WTC11 (cell line): ENCODE measurements at regions not wholly inside any gene's neighbourhood (a gene's known extent, or its start where the extent isn't known, plus 50 kb on each side); places are given as distances from the start of the nearest gene placed in this dataset.

Experiments used
- ATAC-seq: fragments of 200-7000 bp; cut with Tn5 transposase; 2 replicates; pipeline ENCODE4 v1.10.0; 2021; ENCODE audit warnings: mild to moderate bottlenecking, moderate library complexity
- CTCF ChIA-PET: fragments of 300-600 bp; sonication (Branson Sonifier 250); formaldehyde crosslinking; loops from one replicate; lab custom pipeline; 2021; ENCODE audit warnings: antibody characterized with exemption; lab: Charles Lee
- POLR2A ChIA-PET: fragments of 350-600 bp; sonication (Branson Sonifier 250); formaldehyde crosslinking; loops from one replicate; lab custom pipeline; 2021; ENCODE audit warnings: antibody characterized with exemption; lab: Charles Lee
- DNase-seq: peaks from one replicate; pipeline ENCODE4 v3.0.0; 2021; ENCODE audit warnings: low spot score
- H3K27ac Mint-ChIP-seq: 2 replicates; pipeline ENCODE4 v1.8.0; 2021; ENCODE audit warnings: mixed read lengths
- H3K27me3 Mint-ChIP-seq: 2 replicates; pipeline ENCODE4 v1.8.0; 2021; ENCODE audit warnings: low read depth, mild to moderate bottlenecking, moderate library complexity, mixed read lengths
- H3K36me3 Mint-ChIP-seq: 2 replicates; pipeline ENCODE4 v1.8.0; 2021; ENCODE audit warnings: mixed read lengths
- H3K4me1 Mint-ChIP-seq: 2 replicates; pipeline ENCODE4 v1.8.0; 2022; ENCODE audit warnings: mixed read lengths
- H3K4me3 Mint-ChIP-seq: 2 replicates; pipeline ENCODE4 v1.8.0; 2021; ENCODE audit warnings: mild to moderate bottlenecking, moderate library complexity, mixed read lengths
- H3K9me3 Mint-ChIP-seq: 2 replicates; pipeline ENCODE4 v1.8.0; 2021; ENCODE audit warnings: mixed read lengths
- CBFB ChIP-seq: sonication (generic); formaldehyde crosslinking; IDR thresholded peaks from 2 replicates; pipeline ENCODE4 v1.8.1; 2022; ENCODE audit warnings: mild to moderate bottlenecking, low read depth, missing genetic modification reagents
- ESRRA ChIP-seq: sonication (generic); formaldehyde crosslinking; IDR thresholded peaks from 2 replicates; pipeline ENCODE4 v1.8.1; 2022; ENCODE audit warnings: mild to moderate bottlenecking, missing genetic modification reagents, borderline replicate concordance
- GABPB1 ChIP-seq: sonication (generic); formaldehyde crosslinking; IDR thresholded peaks from 2 replicates; pipeline ENCODE4 v1.8.1; 2023; ENCODE audit warnings: mild to moderate bottlenecking, missing genetic modification reagents
- GTF2I ChIP-seq: fragments of 250-450 bp; sonication (Bioruptor Pico); conservative IDR thresholded peaks from 2 replicates; pipeline ENCODE4 v1.4.0; 2021; ENCODE audit warnings: mild to moderate bottlenecking
- IRF2 ChIP-seq: sonication (generic); formaldehyde crosslinking; IDR thresholded peaks from 2 replicates; pipeline ENCODE4 v1.8.0; 2022; ENCODE audit warnings: low read depth, missing genetic modification reagents, borderline replicate concordance
- RELA ChIP-seq: sonication (generic); formaldehyde crosslinking; IDR thresholded peaks from 2 replicates; pipeline ENCODE4 v1.8.1; 2022; ENCODE audit warnings: missing genetic modification reagents, mild to moderate bottlenecking, borderline replicate concordance
- TEAD1 ChIP-seq: sonication (generic); formaldehyde crosslinking; IDR thresholded peaks from 2 replicates; pipeline ENCODE4 v1.8.0; 2022; ENCODE audit warnings: mild to moderate bottlenecking, missing genetic modification reagents
- ZNF121 ChIP-seq: sonication (generic); formaldehyde crosslinking; IDR thresholded peaks from 2 replicates; pipeline ENCODE4 v1.8.0; 2023; ENCODE audit warnings: missing genetic modification reagents
- ZNF138 ChIP-seq: sonication (generic); formaldehyde crosslinking; conservative IDR thresholded peaks from 2 replicates; pipeline ENCODE4 v1.8.1; 2022; ENCODE audit warnings: mild to moderate bottlenecking, moderate library complexity, missing genetic modification reagents
- ZNF416 ChIP-seq: fragments of 250-450 bp; sonication (Bioruptor Pico); IDR thresholded peaks from 2 replicates; pipeline ENCODE4 v1.9.0; 2021; ENCODE audit warnings: mild to moderate bottlenecking, inconsistent platforms
- TF ChIP-seq, protein P1 (sequence below): sonication (generic); formaldehyde crosslinking; IDR thresholded peaks from 2 replicates; pipeline ENCODE4 v1.8.1; 2023; ENCODE audit warnings: mild to moderate bottlenecking, moderate library complexity, missing genetic modification reagents
- TF ChIP-seq, protein P2 (sequence below): sonication (generic); formaldehyde crosslinking; IDR thresholded peaks from 2 replicates; pipeline ENCODE4 v1.8.1; 2023; ENCODE audit warnings: mild to moderate bottlenecking, missing genetic modification reagents, moderate library complexity
- TF ChIP-seq, protein P3 (sequence below): fragments of 250-450 bp; sonication (Bioruptor Pico); IDR thresholded peaks from 2 replicates; pipeline ENCODE4 v1.9.0; 2021; ENCODE audit warnings: moderate library complexity, mild to moderate bottlenecking, inconsistent platforms, borderline replicate concordance
- TF ChIP-seq, protein P4 (sequence below): sonication (generic); formaldehyde crosslinking; IDR thresholded peaks from 2 replicates; pipeline ENCODE4 v1.8.0; 2022; ENCODE audit warnings: missing genetic modification reagents
- TF ChIP-seq, protein P5 (sequence below): fragments of 250-450 bp; sonication (Bioruptor Pico); IDR thresholded peaks from 2 replicates; pipeline ENCODE4 v1.9.0; 2021; ENCODE audit warnings: mild to moderate bottlenecking, borderline replicate concordance
- TF ChIP-seq, protein P6 (sequence below): sonication (generic); formaldehyde crosslinking; conservative IDR thresholded peaks from 2 replicates; pipeline ENCODE4 v1.8.1; 2023; ENCODE audit warnings: mild to moderate bottlenecking, low read depth, missing genetic modification reagents, moderate library complexity

DNA sequence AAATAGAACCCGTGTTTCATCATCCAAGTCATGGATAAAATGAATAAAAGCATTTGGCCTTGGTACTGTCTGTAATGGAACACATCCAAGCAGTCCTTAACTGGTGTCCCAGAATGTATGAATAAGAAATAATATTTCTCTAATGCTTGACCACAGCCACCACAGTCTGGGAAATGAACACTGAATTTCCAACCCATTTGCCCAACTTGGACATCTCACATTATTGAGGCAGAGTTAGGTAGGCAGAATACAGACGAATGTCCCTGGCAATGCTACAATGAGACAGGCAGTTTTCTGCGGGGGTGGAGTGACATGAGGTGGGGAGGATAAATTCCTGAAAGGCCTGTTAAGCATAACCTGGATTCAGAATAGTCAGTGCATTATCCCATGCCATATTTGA lies 245.7 kb downstream of the ZIC1 start:
- ATAC-seq, result no peak
- H3K27ac Mint-ChIP-seq, result no peak overlapping the region
- CTCF ChIA-PET, result no interaction called here

DNA sequence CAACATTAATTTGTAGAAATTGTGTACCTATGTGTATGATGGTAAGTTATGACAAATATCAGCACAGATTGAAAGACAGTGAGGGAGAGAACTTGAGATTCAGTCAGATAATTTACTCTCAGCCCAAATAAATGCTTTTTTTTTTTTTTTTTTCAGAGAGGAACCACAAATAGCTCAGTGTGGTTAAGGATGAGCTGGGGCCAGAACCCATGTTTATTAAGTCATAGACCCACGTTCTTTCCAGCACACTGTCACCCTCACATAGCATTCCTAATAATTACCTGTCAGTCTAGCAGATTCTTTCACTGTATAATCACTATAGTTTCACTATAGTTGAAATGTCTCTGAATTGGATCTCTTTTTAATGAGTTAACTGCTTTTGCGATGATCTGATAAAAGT lies 246.1 kb downstream of the ZIC1 start:
- TF ChIP-seq RELA, result no peak
- TF ChIP-seq CBFB (CRISPR knock-in tag), result no peak
- no peak for TF ChIP-seq TEAD1 (CRISPR knock-in tag)
- TF ChIP-seq, protein P1, sequence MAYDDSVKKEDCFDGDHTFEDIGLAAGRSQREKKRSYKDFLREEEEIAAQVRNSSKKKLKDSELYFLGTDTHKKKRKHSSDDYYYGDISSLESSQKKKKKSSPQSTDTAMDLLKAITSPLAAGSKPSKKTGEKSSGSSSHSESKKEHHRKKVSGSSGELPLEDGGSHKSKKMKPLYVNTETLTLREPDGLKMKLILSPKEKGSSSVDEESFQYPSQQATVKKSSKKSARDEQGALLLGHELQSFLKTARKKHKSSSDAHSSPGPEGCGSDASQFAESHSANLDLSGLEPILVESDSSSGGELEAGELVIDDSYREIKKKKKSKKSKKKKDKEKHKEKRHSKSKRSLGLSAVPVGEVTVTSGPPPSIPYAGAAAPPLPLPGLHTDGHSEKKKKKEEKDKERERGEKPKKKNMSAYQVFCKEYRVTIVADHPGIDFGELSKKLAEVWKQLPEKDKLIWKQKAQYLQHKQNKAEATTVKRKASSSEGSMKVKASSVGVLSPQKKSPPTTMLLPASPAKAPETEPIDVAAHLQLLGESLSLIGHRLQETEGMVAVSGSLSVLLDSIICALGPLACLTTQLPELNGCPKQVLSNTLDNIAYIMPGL (CRISPR knock-in tag), result no peak
- TF ChIP-seq GABPB1 (CRISPR knock-in tag), result no peak
- TF ChIP-seq, protein P2, sequence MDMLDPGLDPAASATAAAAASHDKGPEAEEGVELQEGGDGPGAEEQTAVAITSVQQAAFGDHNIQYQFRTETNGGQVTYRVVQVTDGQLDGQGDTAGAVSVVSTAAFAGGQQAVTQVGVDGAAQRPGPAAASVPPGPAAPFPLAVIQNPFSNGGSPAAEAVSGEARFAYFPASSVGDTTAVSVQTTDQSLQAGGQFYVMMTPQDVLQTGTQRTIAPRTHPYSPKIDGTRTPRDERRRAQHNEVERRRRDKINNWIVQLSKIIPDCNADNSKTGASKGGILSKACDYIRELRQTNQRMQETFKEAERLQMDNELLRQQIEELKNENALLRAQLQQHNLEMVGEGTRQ, result no peak
- TF ChIP-seq GTF2I (CRISPR knock-in tag), result no peak
- TF ChIP-seq ZNF416, result no peak
- no peak for TF ChIP-seq ZNF138 (CRISPR knock-in tag)
- TF ChIP-seq, protein P3, sequence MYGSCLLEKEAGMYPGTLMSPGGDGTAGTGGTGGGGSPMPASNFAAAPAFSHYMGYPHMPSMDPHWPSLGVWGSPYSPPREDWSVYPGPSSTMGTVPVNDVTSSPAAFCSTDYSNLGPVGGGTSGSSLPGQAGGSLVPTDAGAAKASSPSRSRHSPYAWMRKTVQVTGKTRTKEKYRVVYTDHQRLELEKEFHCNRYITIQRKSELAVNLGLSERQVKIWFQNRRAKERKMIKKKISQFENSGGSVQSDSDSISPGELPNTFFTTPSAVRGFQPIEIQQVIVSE, result no peak
- no peak for TF ChIP-seq ESRRA (CRISPR knock-in tag)
- TF ChIP-seq, all 79 proteins: peak for 0
- ChIA-PET POLR2A (no interaction called here), CTCF (interaction anchor here (0.6 kb wide), 1 partner anchor 1103 kb away, joined by 3 read pairs; no protein-coding TSS in a partner anchor)
- Mint-ChIP-seq H3K27ac (no peak overlapping the region), H3K9me3 (peaks cover 12% of the 10 kb centered on the region), H3K4me3 (no peak overlapping the region), H3K36me3 (no peaks in the 10 kb centered on the region), H3K27me3 (no peaks in the 10 kb centered on the region), H3K4me1 (peaks cover 2% of the 10 kb centered on the region)
- DNase-seq (no peak), ATAC-seq (no peak)

More for the DNA sequence above, 245.7 kb downstream of the ZIC1 start:
- Mint-ChIP-seq H3K27me3 (no peaks in the 10 kb centered on the region), H3K4me1 (peaks cover 2% of the 10 kb centered on the region), H3K4me3 (no peak overlapping the region), H3K9me3 (peaks cover 12% of the 10 kb centered on the region), H3K36me3 (no peaks in the 10 kb centered on the region)
- POLR2A ChIA-PET, result no interaction called here
- no peak for DNase-seq
- TF ChIP-seq IRF2 (CRISPR knock-in tag) (no peak), ZNF121 (CRISPR knock-in tag) (no peak), ZNF138 (CRISPR knock-in tag) (no peak)
- TF ChIP-seq, protein P4, sequence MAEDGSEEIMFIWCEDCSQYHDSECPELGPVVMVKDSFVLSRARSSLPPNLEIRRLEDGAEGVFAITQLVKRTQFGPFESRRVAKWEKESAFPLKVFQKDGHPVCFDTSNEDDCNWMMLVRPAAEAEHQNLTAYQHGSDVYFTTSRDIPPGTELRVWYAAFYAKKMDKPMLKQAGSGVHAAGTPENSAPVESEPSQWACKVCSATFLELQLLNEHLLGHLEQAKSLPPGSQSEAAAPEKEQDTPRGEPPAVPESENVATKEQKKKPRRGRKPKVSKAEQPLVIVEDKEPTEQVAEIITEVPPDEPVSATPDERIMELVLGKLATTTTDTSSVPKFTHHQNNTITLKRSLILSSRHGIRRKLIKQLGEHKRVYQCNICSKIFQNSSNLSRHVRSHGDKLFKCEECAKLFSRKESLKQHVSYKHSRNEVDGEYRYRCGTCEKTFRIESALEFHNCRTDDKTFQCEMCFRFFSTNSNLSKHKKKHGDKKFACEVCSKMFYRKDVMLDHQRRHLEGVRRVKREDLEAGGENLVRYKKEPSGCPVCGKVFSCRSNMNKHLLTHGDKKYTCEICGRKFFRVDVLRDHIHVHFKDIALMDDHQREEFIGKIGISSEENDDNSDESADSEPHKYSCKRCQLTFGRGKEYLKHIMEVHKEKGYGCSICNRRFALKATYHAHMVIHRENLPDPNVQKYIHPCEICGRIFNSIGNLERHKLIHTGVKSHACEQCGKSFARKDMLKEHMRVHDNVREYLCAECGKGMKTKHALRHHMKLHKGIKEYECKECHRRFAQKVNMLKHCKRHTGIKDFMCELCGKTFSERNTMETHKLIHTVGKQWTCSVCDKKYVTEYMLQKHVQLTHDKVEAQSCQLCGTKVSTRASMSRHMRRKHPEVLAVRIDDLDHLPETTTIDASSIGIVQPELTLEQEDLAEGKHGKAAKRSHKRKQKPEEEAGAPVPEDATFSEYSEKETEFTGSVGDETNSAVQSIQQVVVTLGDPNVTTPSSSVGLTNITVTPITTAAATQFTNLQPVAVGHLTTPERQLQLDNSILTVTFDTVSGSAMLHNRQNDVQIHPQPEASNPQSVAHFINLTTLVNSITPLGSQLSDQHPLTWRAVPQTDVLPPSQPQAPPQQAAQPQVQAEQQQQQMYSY, result no peak
- TF ChIP-seq, protein P5, sequence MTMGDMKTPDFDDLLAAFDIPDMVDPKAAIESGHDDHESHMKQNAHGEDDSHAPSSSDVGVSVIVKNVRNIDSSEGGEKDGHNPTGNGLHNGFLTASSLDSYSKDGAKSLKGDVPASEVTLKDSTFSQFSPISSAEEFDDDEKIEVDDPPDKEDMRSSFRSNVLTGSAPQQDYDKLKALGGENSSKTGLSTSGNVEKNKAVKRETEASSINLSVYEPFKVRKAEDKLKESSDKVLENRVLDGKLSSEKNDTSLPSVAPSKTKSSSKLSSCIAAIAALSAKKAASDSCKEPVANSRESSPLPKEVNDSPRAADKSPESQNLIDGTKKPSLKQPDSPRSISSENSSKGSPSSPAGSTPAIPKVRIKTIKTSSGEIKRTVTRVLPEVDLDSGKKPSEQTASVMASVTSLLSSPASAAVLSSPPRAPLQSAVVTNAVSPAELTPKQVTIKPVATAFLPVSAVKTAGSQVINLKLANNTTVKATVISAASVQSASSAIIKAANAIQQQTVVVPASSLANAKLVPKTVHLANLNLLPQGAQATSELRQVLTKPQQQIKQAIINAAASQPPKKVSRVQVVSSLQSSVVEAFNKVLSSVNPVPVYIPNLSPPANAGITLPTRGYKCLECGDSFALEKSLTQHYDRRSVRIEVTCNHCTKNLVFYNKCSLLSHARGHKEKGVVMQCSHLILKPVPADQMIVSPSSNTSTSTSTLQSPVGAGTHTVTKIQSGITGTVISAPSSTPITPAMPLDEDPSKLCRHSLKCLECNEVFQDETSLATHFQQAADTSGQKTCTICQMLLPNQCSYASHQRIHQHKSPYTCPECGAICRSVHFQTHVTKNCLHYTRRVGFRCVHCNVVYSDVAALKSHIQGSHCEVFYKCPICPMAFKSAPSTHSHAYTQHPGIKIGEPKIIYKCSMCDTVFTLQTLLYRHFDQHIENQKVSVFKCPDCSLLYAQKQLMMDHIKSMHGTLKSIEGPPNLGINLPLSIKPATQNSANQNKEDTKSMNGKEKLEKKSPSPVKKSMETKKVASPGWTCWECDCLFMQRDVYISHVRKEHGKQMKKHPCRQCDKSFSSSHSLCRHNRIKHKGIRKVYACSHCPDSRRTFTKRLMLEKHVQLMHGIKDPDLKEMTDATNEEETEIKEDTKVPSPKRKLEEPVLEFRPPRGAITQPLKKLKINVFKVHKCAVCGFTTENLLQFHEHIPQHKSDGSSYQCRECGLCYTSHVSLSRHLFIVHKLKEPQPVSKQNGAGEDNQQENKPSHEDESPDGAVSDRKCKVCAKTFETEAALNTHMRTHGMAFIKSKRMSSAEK (CRISPR knock-in tag), result no peak
- TF ChIP-seq, protein P6, sequence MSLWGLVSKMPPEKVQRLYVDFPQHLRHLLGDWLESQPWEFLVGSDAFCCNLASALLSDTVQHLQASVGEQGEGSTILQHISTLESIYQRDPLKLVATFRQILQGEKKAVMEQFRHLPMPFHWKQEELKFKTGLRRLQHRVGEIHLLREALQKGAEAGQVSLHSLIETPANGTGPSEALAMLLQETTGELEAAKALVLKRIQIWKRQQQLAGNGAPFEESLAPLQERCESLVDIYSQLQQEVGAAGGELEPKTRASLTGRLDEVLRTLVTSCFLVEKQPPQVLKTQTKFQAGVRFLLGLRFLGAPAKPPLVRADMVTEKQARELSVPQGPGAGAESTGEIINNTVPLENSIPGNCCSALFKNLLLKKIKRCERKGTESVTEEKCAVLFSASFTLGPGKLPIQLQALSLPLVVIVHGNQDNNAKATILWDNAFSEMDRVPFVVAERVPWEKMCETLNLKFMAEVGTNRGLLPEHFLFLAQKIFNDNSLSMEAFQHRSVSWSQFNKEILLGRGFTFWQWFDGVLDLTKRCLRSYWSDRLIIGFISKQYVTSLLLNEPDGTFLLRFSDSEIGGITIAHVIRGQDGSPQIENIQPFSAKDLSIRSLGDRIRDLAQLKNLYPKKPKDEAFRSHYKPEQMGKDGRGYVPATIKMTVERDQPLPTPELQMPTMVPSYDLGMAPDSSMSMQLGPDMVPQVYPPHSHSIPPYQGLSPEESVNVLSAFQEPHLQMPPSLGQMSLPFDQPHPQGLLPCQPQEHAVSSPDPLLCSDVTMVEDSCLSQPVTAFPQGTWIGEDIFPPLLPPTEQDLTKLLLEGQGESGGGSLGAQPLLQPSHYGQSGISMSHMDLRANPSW (CRISPR knock-in tag), result no peak
